OCI-LY7 (cell line): ENCODE measurements at regions not wholly inside any gene's neighbourhood (a gene's known extent, or its start where the extent isn't known, plus 50 kb on each side); places are given as distances from the start of the nearest gene placed in this dataset.

Experiments used
- BruUV-seq: library from RNA; stranded (reverse); fragments of 400-500 nt; replicated peaks from 2 replicates; lab custom pipeline; 2021; lab: Mats Ljungman, UMichigan
- CTCF ChIA-PET: fragments of 300-600 bp; sonication (Branson Sonifier 250); formaldehyde crosslinking; loops from one replicate; lab custom pipeline; 2022; ENCODE audit warnings: antibody characterized with exemption; ENCODE audit not compliant: unreplicated experiment; lab: Charles Lee
- POLR2A ChIA-PET: fragments of 300-600 bp; sonication (Branson Sonifier 250); formaldehyde crosslinking; loops from one replicate; lab custom pipeline; 2022; ENCODE audit warnings: antibody characterized with exemption; lab: Charles Lee
- DNase-seq: peaks from one replicate; pipeline ENCODE4 v3.0.0-alpha.2; 2015; ENCODE audit warnings: low spot score
- H2AFZ ChIP-seq: fragments of 200-600 bp; sonication (generic), shearing (Covaris generic); 2 replicates; pipeline ENCODE4 v1.6.1; 2014; ENCODE audit warnings: mild to moderate bottlenecking, antibody characterized with exemption, low read length, moderate library complexity
- H3K27ac ChIP-seq: fragments of 200-600 bp; sonication (generic); 2 replicates; pipeline ENCODE4 v1.5.1; 2014; ENCODE audit warnings: mixed run types, low read depth, mild to moderate bottlenecking, moderate library complexity, low read length, inconsistent platforms; ENCODE audit not compliant: poor library complexity, severe bottlenecking
- H3K36me3 ChIP-seq: fragments of 200-600 bp; sonication (generic); 2 replicates; pipeline ENCODE4 v1.6.1; 2014; ENCODE audit warnings: mild to moderate bottlenecking, antibody characterized with exemption, low read length, moderate library complexity, mixed read lengths; ENCODE audit not compliant: insufficient read depth
- H3K4me1 ChIP-seq: fragments of 200-600 bp; sonication (generic); 2 replicates; pipeline ENCODE4 v1.5.1; 2014; ENCODE audit warnings: mild to moderate bottlenecking, low read length; ENCODE audit not compliant: insufficient read depth, poor library complexity, severe bottlenecking
- H3K4me2 ChIP-seq: fragments of 200-600 bp; sonication (generic); 2 replicates; pipeline ENCODE4 v1.6.1; 2014; ENCODE audit warnings: mild to moderate bottlenecking, low read length
- H3K4me3 ChIP-seq: fragments of 200-600 bp; sonication (generic); 2 replicates; pipeline ENCODE4 v1.5.1; 2014; ENCODE audit warnings: mild to moderate bottlenecking, low read depth, low read length; ENCODE audit not compliant: poor library complexity, severe bottlenecking
- H3K79me2 ChIP-seq: fragments of 200-600 bp; sonication (generic); 2 replicates; pipeline ENCODE4 v1.6.1; 2016; ENCODE audit warnings: low read depth, mild to moderate bottlenecking, low read length, moderate library complexity, mixed read lengths; ENCODE audit not compliant: insufficient read depth
- H3K9me2 ChIP-seq: fragments of 200-600 bp; sonication (generic); 2 replicates; pipeline ENCODE4 v1.6.1; 2016; ENCODE audit warnings: mild to moderate bottlenecking, low read length, mixed read lengths; ENCODE audit not compliant: insufficient read depth
- H3K9me3 ChIP-seq: fragments of 200-600 bp; sonication (generic); 2 replicates; pipeline ENCODE4 v1.6.1; 2014; ENCODE audit warnings: mild to moderate bottlenecking, mixed run types, low read length, mixed read lengths
- H4K20me1 ChIP-seq: fragments of 200-600 bp; sonication (generic); 2 replicates; pipeline ENCODE4 v1.6.1; 2014; ENCODE audit warnings: mild to moderate bottlenecking, antibody characterized with exemption, low read length, moderate library complexity, mixed read lengths; ENCODE audit not compliant: insufficient read depth
- EZH2phosphoT487 ChIP-seq: fragments of 200-600 bp; sonication (generic); IDR thresholded peaks from 2 replicates; pipeline ENCODE4 v1.6.1; 2018; ENCODE audit warnings: low read depth, borderline replicate concordance, mild to moderate bottlenecking, mixed run types, antibody characterized with exemption, low read length, moderate library complexity, mixed read lengths
- intact Hi-C: fragments of 100-400 bp; cut with micrococcal nuclease; formaldehyde crosslinking; loops from one replicate; pipeline ENCODE4 v1.10.0; 2022; ENCODE audit not compliant: unreplicated experiment
- TF ChIP-seq, protein P1 (sequence below): fragments of 200-600 bp; sonication (generic); conservative IDR thresholded peaks from 2 replicates; pipeline ENCODE4 v1.5.1; 2014; ENCODE audit warnings: mild to moderate bottlenecking, antibody characterized with exemption, low read length, moderate library complexity, mixed read lengths

DNA sequence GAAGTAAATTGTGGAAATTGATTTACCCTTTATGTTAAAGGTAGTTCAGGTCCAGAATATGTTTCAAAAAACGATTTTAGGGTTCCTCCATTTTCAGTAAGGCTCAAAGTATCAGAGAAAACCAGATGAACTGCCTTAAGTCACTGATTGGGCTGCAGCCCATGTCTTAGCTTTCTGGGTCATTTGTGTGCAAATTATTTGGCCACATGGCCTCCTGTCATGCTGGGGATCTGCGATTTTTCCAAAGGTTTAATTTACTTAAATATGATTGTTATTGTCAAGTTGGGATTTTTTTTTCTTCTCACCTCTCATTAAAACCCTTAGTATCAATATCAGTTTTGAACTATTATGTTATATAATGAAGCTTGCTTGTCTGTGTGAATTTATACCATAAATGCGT, 135.9 kb upstream of the DPYD start:
- Histone ChIP-seq H3K36me3 (no peaks in the 10 kb centered on the region), H3K4me3 (no peak overlapping the region), H4K20me1 (no peaks in the 10 kb centered on the region), H3K4me1 (no peaks in the 10 kb centered on the region), H3K27ac (no peak overlapping the region), H3K79me2 (no peaks in the 10 kb centered on the region), H2AFZ (no peak overlapping the region), H3K4me2 (no peak overlapping the region), H3K9me2 (no peaks in the 10 kb centered on the region), H3K9me3 (no peaks in the 10 kb centered on the region)
- no TSS peak for BruUV-seq
- DNase-seq: no peak
- intact Hi-C loops: loop anchor here (10.0 kb wide), 4 partner anchors 232 to 872 kb away; no protein-coding TSS in a partner anchor
- TF ChIP-seq EZH2phosphoT487: no peak
- TF ChIP-seq, protein P1, sequence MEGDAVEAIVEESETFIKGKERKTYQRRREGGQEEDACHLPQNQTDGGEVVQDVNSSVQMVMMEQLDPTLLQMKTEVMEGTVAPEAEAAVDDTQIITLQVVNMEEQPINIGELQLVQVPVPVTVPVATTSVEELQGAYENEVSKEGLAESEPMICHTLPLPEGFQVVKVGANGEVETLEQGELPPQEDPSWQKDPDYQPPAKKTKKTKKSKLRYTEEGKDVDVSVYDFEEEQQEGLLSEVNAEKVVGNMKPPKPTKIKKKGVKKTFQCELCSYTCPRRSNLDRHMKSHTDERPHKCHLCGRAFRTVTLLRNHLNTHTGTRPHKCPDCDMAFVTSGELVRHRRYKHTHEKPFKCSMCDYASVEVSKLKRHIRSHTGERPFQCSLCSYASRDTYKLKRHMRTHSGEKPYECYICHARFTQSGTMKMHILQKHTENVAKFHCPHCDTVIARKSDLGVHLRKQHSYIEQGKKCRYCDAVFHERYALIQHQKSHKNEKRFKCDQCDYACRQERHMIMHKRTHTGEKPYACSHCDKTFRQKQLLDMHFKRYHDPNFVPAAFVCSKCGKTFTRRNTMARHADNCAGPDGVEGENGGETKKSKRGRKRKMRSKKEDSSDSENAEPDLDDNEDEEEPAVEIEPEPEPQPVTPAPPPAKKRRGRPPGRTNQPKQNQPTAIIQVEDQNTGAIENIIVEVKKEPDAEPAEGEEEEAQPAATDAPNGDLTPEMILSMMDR: no peak
- ChIA-PET CTCF (no interaction called here), POLR2A (no interaction called here)

DNA sequence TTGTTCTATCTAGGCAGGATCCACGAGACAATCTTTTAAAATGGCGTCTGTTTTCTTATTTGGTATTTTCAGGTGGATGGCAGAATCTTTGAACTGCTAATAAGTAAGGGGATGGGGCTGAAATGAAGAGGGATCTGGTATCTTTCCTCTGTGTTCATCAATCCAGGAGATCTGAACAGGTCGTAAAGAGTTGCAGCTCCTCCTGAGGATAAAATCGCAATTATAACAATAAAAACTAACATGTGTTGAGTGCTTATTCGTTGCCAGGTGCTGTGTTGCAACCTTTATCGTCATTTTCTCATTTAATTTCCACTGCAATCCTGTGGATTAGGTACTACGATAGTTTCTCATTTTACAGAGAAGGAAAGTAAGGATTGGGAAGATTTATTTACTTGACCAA, 134.6 kb upstream of the DPYD start:
- ChIA-PET CTCF (no interaction called here), POLR2A (no interaction called here)
- Histone ChIP-seq H3K9me3 (no peaks in the 10 kb centered on the region), H3K4me3 (no peak overlapping the region), H3K36me3 (no peaks in the 10 kb centered on the region), H3K9me2 (no peaks in the 10 kb centered on the region), H3K27ac (no peak overlapping the region), H4K20me1 (no peaks in the 10 kb centered on the region), H3K79me2 (no peaks in the 10 kb centered on the region), H3K4me2 (no peak overlapping the region), H2AFZ (no peak overlapping the region), H3K4me1 (no peaks in the 10 kb centered on the region)
- intact Hi-C loops: loop anchor here (10.0 kb wide), 4 partner anchors 231 to 871 kb away; no protein-coding TSS in a partner anchor
- TF ChIP-seq, protein P1: no peak
- no peak for TF ChIP-seq EZH2phosphoT487
- BruUV-seq: no TSS peak
- no peak for DNase-seq

DNA sequence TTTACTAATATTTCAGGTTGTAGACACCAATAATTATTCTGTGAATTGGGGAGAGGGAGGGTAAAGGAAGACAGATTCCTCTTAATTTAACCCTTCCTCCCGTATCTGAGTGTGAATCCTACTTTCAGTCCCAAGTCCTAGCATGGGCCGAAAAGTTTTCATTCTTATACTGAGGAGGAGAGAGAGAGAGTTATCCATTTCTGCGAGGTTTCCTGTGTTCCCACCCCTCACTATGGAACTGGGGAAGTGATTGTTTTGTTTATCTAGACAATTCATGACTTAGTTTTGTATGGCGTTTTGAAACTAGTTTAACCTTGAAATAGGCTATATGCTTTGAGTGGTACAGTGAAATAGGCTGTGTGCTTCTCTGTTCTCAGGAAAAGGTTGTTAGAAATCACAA, 134.0 kb upstream of the DPYD start:
- CTCF ChIA-PET: no interaction called here
- Histone ChIP-seq H3K36me3 (no peaks in the 10 kb centered on the region), H3K4me2 (no peak overlapping the region), H2AFZ (no peak overlapping the region), H3K9me2 (no peaks in the 10 kb centered on the region), H3K79me2 (no peaks in the 10 kb centered on the region), H3K4me1 (no peaks in the 10 kb centered on the region), H4K20me1 (no peaks in the 10 kb centered on the region), H3K9me3 (no peaks in the 10 kb centered on the region), H3K4me3 (no peak overlapping the region), H3K27ac (no peak overlapping the region)
- no peak for DNase-seq
- no peak for TF ChIP-seq EZH2phosphoT487
- TF ChIP-seq, protein P1: no peak
- intact Hi-C loops: loop anchor here (10.0 kb wide), 4 partner anchors 230 to 870 kb away; no protein-coding TSS in a partner anchor
- POLR2A ChIA-PET: no interaction called here
- BruUV-seq: no TSS peak
